HEK293 (cell line): ENCODE measurements at regions not wholly inside any gene's neighbourhood (a gene's known extent, or its start where the extent isn't known, plus 50 kb on each side); places are given as distances from the start of the nearest gene placed in this dataset.

ENCODE experiments used
- CTCF ChIP-seq: fragments of 450-650 bp; formaldehyde crosslinking; IDR thresholded peaks from 2 replicates; pipeline ENCODE4 v1.5.1; 2016; ENCODE audit warnings: missing biosample characterization, missing genetic modification characterization
- HOXA7 ChIP-seq: sonication (generic); formaldehyde crosslinking; IDR thresholded peaks from 2 replicates; pipeline ENCODE4 v1.8.1; 2022; ENCODE audit warnings: missing genetic modification reagents, borderline replicate concordance
- KLF10 ChIP-seq: fragments of 450-650 bp; IDR thresholded peaks from 2 replicates; pipeline ENCODE4 v1.5.1; 2018; ENCODE audit warnings: missing biosample characterization, mild to moderate bottlenecking, missing genetic modification characterization
- REST ChIP-seq: fragments of 450-650 bp; formaldehyde crosslinking; IDR thresholded peaks from 2 replicates; pipeline ENCODE4 v1.5.1; 2016; ENCODE audit warnings: missing biosample characterization, missing genetic modification characterization
- YY1 ChIP-seq: fragments of 450-650 bp; formaldehyde crosslinking; IDR thresholded peaks from 2 replicates; pipeline ENCODE4 v1.5.1; 2018; ENCODE audit warnings: missing biosample characterization, missing genetic modification characterization
- YY2 ChIP-seq: fragments of 450-650 bp; formaldehyde crosslinking; IDR thresholded peaks from 2 replicates; pipeline ENCODE4 v1.5.1; 2016; ENCODE audit warnings: missing biosample characterization, missing genetic modification characterization
- ZNF10 ChIP-seq: fragments of 450-650 bp; formaldehyde crosslinking; IDR thresholded peaks from 2 replicates; pipeline ENCODE4 v1.5.1; 2017; ENCODE audit warnings: missing biosample characterization, missing genetic modification characterization
- ZNF132 ChIP-seq: fragments of 450-650 bp; formaldehyde crosslinking; IDR thresholded peaks from 2 replicates; pipeline ENCODE4 v1.5.1; 2017; ENCODE audit warnings: missing biosample characterization, missing genetic modification characterization, borderline replicate concordance
- ZNF184 ChIP-seq: fragments of 450-650 bp; IDR thresholded peaks from 2 replicates; pipeline ENCODE4 v1.5.1; 2018; ENCODE audit warnings: missing biosample characterization, mild to moderate bottlenecking, missing genetic modification characterization
- ZNF24 ChIP-seq: fragments of 450-650 bp; formaldehyde crosslinking; IDR thresholded peaks from 2 replicates; pipeline ENCODE4 v1.5.1; 2016; ENCODE audit warnings: missing biosample characterization, missing genetic modification characterization
- ZNF626 ChIP-seq: fragments of 450-650 bp; sonication (Bioruptor Pico); formaldehyde crosslinking; IDR thresholded peaks from 2 replicates; pipeline ENCODE4 v1.5.1; 2018; ENCODE audit warnings: missing biosample characterization, missing genetic modification characterization, inconsistent platforms
- ZNF639 ChIP-seq: fragments of 450-650 bp; formaldehyde crosslinking; IDR thresholded peaks from 2 replicates; pipeline ENCODE4 v1.5.1; 2016; ENCODE audit warnings: missing biosample characterization, missing genetic modification characterization
- ZNF704 ChIP-seq: fragments of 450-650 bp; formaldehyde crosslinking; IDR thresholded peaks from 2 replicates; pipeline ENCODE4 v1.5.1; 2016; ENCODE audit warnings: missing biosample characterization, missing genetic modification characterization
- ZSCAN30 ChIP-seq: fragments of 450-650 bp; IDR thresholded peaks from 2 replicates; pipeline ENCODE4 v1.5.1; 2018; ENCODE audit warnings: missing biosample characterization, mild to moderate bottlenecking, missing genetic modification characterization, moderate library complexity

GRCh38 chr12:105467710-105468366, 137.3 kb downstream of the C12orf75 start:
- TF ChIP-seq ZNF626 (tag by site-specific recombination) (no peak), CTCF (tag by site-specific recombination) (no peak), YY1 (no peak), ZNF10 (tag by site-specific recombination) (no peak), ZNF704 (tag by site-specific recombination) (no peak), KLF10 (tag by site-specific recombination) (no peak), YY2 (tag by site-specific recombination) (no peak), ZNF184 (tag by site-specific recombination) (no peak), ZNF132 (tag by site-specific recombination) (no peak), ZNF24 (tag by site-specific recombination) (no peak), ZSCAN30 (no peak), ZNF639 (no peak), REST (no peak), HOXA7 (CRISPR knock-in tag) (no peak)
